BE2C (cell line): ENCODE measurements at regions not wholly inside any gene's neighbourhood (a gene's known extent, or its start where the extent isn't known, plus 50 kb on each side); places are given as distances from the start of the nearest gene placed in this dataset.

Source experiments
- DNase-seq: peaks from one replicate; pipeline ENCODE4 v3.0.0-alpha.2; 2020
- H3K27me3 ChIP-seq: fragments of 250-450 bp; sonication (Bioruptor Pico); 2 replicates; pipeline ENCODE4 v1.5.1; 2020; ENCODE audit warnings: mild to moderate bottlenecking
- H3K36me3 ChIP-seq: fragments of 250-450 bp; sonication (Bioruptor Pico); 2 replicates; pipeline ENCODE4 v1.5.1; 2020; ENCODE audit warnings: mild to moderate bottlenecking
- H3K4me1 ChIP-seq: fragments of 250-450 bp; sonication (Bioruptor Pico); 2 replicates; pipeline ENCODE4 v1.5.1; 2020
- H3K4me3 ChIP-seq: 2 replicates; pipeline ENCODE4 v1.5.1; 2011; ENCODE audit warnings: low read depth, low read length
- H3K9me3 ChIP-seq: fragments of 250-450 bp; sonication (Bioruptor Pico); 2 replicates; pipeline ENCODE4 v1.5.1; 2020
- TF ChIP-seq, protein P1 (sequence below): IDR thresholded peaks from 2 replicates; pipeline ENCODE4 v1.5.1; 2012; ENCODE audit warnings: mild to moderate bottlenecking, low read depth, low read length

GRCh38 chr6:33860006-33860405 is 56.2 kb upstream of the MLN start:
- Histone ChIP-seq H3K4me3 (no peak overlapping the region), H3K36me3 (no peaks in the 10 kb centered on the region), H3K27me3 (no peaks in the 10 kb centered on the region), H3K9me3 (no peaks in the 10 kb centered on the region), H3K4me1 (no peaks in the 10 kb centered on the region)
- no peak for DNase-seq
- TF ChIP-seq, protein P1, sequence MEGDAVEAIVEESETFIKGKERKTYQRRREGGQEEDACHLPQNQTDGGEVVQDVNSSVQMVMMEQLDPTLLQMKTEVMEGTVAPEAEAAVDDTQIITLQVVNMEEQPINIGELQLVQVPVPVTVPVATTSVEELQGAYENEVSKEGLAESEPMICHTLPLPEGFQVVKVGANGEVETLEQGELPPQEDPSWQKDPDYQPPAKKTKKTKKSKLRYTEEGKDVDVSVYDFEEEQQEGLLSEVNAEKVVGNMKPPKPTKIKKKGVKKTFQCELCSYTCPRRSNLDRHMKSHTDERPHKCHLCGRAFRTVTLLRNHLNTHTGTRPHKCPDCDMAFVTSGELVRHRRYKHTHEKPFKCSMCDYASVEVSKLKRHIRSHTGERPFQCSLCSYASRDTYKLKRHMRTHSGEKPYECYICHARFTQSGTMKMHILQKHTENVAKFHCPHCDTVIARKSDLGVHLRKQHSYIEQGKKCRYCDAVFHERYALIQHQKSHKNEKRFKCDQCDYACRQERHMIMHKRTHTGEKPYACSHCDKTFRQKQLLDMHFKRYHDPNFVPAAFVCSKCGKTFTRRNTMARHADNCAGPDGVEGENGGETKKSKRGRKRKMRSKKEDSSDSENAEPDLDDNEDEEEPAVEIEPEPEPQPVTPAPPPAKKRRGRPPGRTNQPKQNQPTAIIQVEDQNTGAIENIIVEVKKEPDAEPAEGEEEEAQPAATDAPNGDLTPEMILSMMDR, result no peak

DNA sequence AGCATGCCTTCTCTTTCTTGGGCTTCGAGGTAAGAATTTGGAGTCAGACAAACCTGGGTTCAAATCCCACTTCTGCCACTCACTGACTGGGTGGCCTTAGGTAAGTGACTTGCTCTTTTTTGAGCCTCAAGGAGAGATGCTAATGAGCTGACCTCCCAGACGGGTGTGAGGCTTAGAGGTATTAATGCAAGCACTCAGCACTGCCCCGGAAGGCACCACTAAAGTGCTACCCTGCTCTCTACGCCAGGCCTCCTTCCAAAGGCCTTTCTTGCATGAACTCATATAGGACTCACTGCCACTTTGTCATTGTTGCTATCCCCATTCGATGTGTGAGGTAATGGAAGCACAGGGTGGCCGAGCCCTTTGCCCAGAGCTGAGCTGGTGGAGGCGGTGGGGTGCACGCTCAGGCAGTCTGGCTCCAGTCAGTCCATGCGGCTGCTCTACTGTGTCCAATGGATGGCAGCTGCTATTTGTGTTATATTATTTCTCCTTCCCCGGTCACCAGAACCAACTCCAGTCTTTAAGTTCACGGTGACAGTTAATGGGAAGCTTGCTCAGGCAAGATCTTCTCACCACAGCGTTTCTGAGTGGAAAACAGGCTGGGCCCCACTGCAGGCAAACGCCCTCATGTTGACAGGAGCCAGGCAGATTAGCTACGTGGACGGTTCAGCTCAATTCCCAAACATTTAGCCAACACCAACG is 55.2 kb upstream of the MLN start:
- TF ChIP-seq, protein P1, result no peak
- Histone ChIP-seq H3K4me3 (no peak overlapping the region), H3K27me3 (no peaks in the 10 kb centered on the region), H3K36me3 (no peaks in the 10 kb centered on the region), H3K9me3 (no peaks in the 10 kb centered on the region), H3K4me1 (peaks cover 7% of the 10 kb centered on the region; the same call in 1 of the 2 replicates)
- no peak for DNase-seq

GRCh38 chr6:33857932-33858475 is 54.2 kb upstream of the MLN start:
- H3K36me3 ChIP-seq, result no peaks in the 10 kb centered on the region
- no peak for DNase-seq
- H3K9me3 ChIP-seq, result no peaks in the 10 kb centered on the region
- TF ChIP-seq, protein P1, result no peak
- no peak overlapping the region for H3K4me3 ChIP-seq
- peaks cover 7% of the 10 kb centered on the region; the same call in 1 of the 2 replicates for H3K4me1 ChIP-seq
- no peaks in the 10 kb centered on the region for H3K27me3 ChIP-seq

DNA sequence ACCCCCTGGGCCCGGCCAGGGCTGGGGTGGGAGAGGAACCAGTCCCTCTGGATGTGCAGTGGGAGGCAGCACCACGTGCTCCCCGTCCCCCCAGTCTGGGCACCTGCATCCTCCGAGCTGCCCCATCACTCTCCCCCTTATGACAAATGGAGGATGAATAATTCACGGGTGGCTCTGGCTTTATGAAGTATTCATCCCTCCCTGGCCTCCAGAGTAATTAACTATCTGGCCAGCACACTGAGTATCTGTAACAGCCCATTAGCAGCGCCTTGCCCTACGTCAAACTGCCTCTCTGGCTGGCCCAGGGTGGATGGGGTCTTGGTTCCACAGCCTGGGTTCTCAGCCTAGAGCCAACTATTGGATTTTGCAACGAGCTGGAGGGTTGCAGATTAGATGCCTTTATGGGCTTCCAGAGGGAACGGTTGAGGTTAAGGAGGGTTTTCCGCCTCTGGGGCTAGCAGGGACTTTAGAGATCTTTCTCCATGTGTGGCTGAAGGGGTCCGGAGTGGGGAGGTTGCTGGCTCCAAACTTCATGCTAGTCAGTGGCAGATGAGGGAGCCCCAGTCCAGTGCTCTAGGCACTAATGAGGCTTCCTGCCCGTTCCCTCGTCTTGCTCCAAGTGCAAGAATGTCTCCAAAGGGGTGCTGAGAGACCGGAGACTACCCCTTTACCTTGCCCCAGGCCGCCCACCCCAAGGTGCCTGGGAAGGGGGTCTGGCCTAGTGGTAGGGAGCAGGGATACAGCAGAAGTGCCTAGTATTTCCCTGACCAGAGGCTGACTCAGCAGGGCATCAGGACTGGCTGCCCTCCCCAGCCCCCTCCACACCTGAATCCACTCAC is 53.5 kb upstream of the MLN start:
- Histone ChIP-seq H3K9me3 (no peaks in the 10 kb centered on the region), H3K4me3 (no peak overlapping the region), H3K27me3 (no peaks in the 10 kb centered on the region), H3K36me3 (no peaks in the 10 kb centered on the region), H3K4me1 (peaks cover 7% of the 10 kb centered on the region; the same call in 1 of the 2 replicates)
- TF ChIP-seq, protein P1, result no peak
- no peak for DNase-seq

DNA sequence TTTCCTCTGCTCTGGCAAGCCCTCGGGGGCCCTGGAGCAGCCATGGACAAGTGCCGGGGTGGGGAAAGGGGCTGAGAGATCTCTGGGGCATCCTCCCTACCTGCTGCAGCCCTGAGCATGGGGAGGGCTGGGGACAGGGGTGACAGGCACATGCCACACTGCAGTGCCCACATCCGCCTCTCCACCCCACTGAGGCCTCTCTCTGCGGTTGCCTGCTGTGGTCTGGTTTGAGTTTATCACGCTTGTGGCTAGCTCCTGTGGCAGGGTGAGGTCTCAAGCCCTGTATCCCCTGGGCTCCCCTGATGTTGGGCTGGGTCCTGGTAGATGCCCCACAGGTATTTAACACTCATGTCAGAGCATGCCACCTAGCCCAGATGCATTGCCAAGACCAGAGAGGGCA is 52.9 kb upstream of the MLN start:
- H3K36me3 ChIP-seq, result no peaks in the 10 kb centered on the region
- TF ChIP-seq, protein P1, result no peak
- H3K4me1 ChIP-seq, result peaks cover 14% of the 10 kb centered on the region
- no peak overlapping the region for H3K4me3 ChIP-seq
- H3K9me3 ChIP-seq, result no peaks in the 10 kb centered on the region
- H3K27me3 ChIP-seq, result no peaks in the 10 kb centered on the region
- no peak for DNase-seq
